Transverse colon (tissue), 4 donors: ENCODE measurements at regions not wholly inside any gene's neighbourhood (a gene's known extent, or its start where the extent isn't known, plus 50 kb on each side); places are given as distances from the start of the nearest gene placed in this dataset.

ENCODE experiments used
- DNase-seq: peaks from one replicate; pipeline ENCODE4 v3.0.0-alpha.2; 2019
- H3K27ac ChIP-seq, 4 donors: fragments of 200-600 bp; sonication (generic); 2 replicates each; pipeline ENCODE4 v1.5.1; 2016 to 2018; ENCODE audit warnings: inconsistent platforms in 4 of 4
- H3K27me3 ChIP-seq: fragments of 200-600 bp; sonication (generic); 2 replicates; pipeline ENCODE4 v1.5.1; 2017; ENCODE audit warnings: inconsistent platforms
- H3K36me3 ChIP-seq, 4 donors: fragments of 200-600 bp; sonication (generic); 2 replicates each; pipeline ENCODE4 v1.5.1; 2017 to 2019; ENCODE audit warnings: inconsistent platforms in 4 of 4
- H3K4me1 ChIP-seq, 4 donors: fragments of 200-600 bp; sonication (generic); 2 replicates each; pipeline ENCODE4 v1.5.1; 2017 to 2020; ENCODE audit warnings: inconsistent platforms in 4 of 4
- H3K4me3 ChIP-seq, 4 donors: fragments of 200-600 bp; sonication (generic); 1 replicate in 1 of 4; 2 replicates in 3 of 4; pipeline versions ENCODE4 v1.5.1 to v1.6.1; 2017 to 2019; ENCODE audit warnings: inconsistent platforms in 4 of 4
- H3K9me3 ChIP-seq, 2 donors: fragments of 200-600 bp; sonication (generic); 2 replicates each; pipeline ENCODE4 v1.5.1; 2017 to 2019; ENCODE audit warnings: inconsistent platforms in 2 of 2
- CTCF ChIP-seq, 5 experiments: fragments of 200-600 bp in 3 of 5; fragments of 450-650 bp in 2 of 5; sonication (generic) in 3 of 5; IDR thresholded peaks; 1 replicate in 2 of 5; 2 replicates in 3 of 5; pipeline ENCODE4 v1.5.1; 2016 to 2017; ENCODE audit warnings: antibody characterized with exemption in 5 of 5, inconsistent platforms in 3 of 5, mild to moderate bottlenecking in 2 of 5, moderate library complexity in 1 of 5
- EP300 ChIP-seq: sonication (generic); formaldehyde crosslinking; IDR thresholded peaks from one replicate; pipeline ENCODE4 v1.6.1; 2017; ENCODE audit warnings: antibody characterized with exemption, low read depth
- POLR2A ChIP-seq: fragments of 450-650 bp; IDR thresholded peaks from one replicate; pipeline ENCODE4 v1.6.1; 2016; ENCODE audit warnings: antibody characterized with exemption, mild to moderate bottlenecking, moderate library complexity
- POLR2AphosphoS5 ChIP-seq, 3 donors: sonication (generic); formaldehyde crosslinking; IDR thresholded peaks; one replicate each; pipeline ENCODE4 v1.6.1; 2016; ENCODE audit warnings: antibody characterized with exemption in 3 of 3
- WGBS, 2 donors: methylation state at CpG; one replicate each; pipeline ENCODE4 v1.1.5; 2018; ENCODE audit warnings: low coverage in 1 of 2; 5-methylcytosine and 5-hydroxymethylcytosine counted together
- in situ Hi-C, 4 donors: fragments of 200-750 bp; cut with MboI; loops; one replicate each; pipeline versions ENCODE4 v1.15.0 to v1.15.1; 2017; ENCODE audit warnings: low sequenced_read_pairs in 3 of 4, low pct_ligation_motif_present in 1 of 4, low pct_unique_long_range_greater_than_20kb in 1 of 4
- intact Hi-C: fragments of 100-400 bp; cut with DNase I; formaldehyde crosslinking; loops from one replicate; pipeline ENCODE4 v1.15.1; 2023; ENCODE audit warnings: low total_unique reads

GRCh38 chr13:64446372-64446771 lies 2783.8 kb downstream of the PCDH9 start:
- no peak for DNase-seq
- WGBS, 2 donors: 40% methylated on average over 2 of the region's 2 CpGs
- Histone ChIP-seq H3K27me3 (no peaks in the 10 kb centered on the region), H3K4me3 (no peak overlapping the region), H3K27ac (no peak overlapping the region), H3K4me1 (no peaks in the 10 kb centered on the region), H3K9me3 (no peaks in the 10 kb centered on the region), H3K36me3 (no peaks in the 10 kb centered on the region)
- TF ChIP-seq POLR2A: no peak
- no peak for TF ChIP-seq EP300
- TF ChIP-seq POLR2AphosphoS5 (IDR thresholded peaks at IDR 0.05): no peak
- intact Hi-C loops (no loop called here), in situ Hi-C loops (no loop called here)

- DNase-seq: no peak
- in situ Hi-C loops: no loop called here
- H3K4me1 ChIP-seq: no peaks in the 10 kb centered on the region
- H3K9me3 ChIP-seq: peaks cover 0 to 4% of the 10 kb centered on the region in 2 donors
- 84 to 91% methylated on average over 1 of the region's 1 CpG for WGBS, 2 donors
- TF ChIP-seq POLR2A (no peak), EP300 (no peak), CTCF (IDR thresholded peaks at IDR 0.05) (no peak), POLR2AphosphoS5 (IDR thresholded peaks at IDR 0.05) (no peak)
- H3K27ac ChIP-seq: no peak overlapping the region
- H3K36me3 ChIP-seq: no peaks in the 10 kb centered on the region
- intact Hi-C loops: no loop called here
- H3K27me3 ChIP-seq: no peaks in the 10 kb centered on the region
- no peak overlapping the region for H3K4me3 ChIP-seq
Observed at GRCh38 chr13:64441740-64442139, 2788.4 kb downstream of the PCDH9 start.

GRCh38 chr13:64438084-64438483 lies 2792.1 kb downstream of the PCDH9 start:
- in situ Hi-C loops: no loop called here
- Histone ChIP-seq H3K27ac (no peak overlapping the region), H3K9me3 (peaks cover 0 to 4% of the 10 kb centered on the region in 2 donors), H3K4me1 (no peaks in the 10 kb centered on the region), H3K27me3 (no peaks in the 10 kb centered on the region), H3K36me3 (no peaks in the 10 kb centered on the region), H3K4me3 (no peak overlapping the region)
- 81 to 82% methylated on average over 2 of the region's 2 CpGs for WGBS, 2 donors
- no peak for TF ChIP-seq POLR2AphosphoS5 (IDR thresholded peaks at IDR 0.05)
- TF ChIP-seq POLR2A: no peak
- TF ChIP-seq CTCF (IDR thresholded peaks at IDR 0.05): no peak
- no peak for TF ChIP-seq EP300
- no peak for DNase-seq
- intact Hi-C loops: no loop called here

- WGBS, 2 donors: 62 to 85% methylated on average over 2 of the region's 2 CpGs
- H3K36me3 ChIP-seq: no peaks in the 10 kb centered on the region
- TF ChIP-seq EP300 (no peak), CTCF (IDR thresholded peaks at IDR 0.05) (no peak), POLR2A (no peak), POLR2AphosphoS5 (IDR thresholded peaks at IDR 0.05) (no peak)
- H3K4me3 ChIP-seq: no peak overlapping the region
- H3K27me3 ChIP-seq: no peaks in the 10 kb centered on the region
- in situ Hi-C loops: no loop called here
- intact Hi-C loops: no loop called here
- H3K27ac ChIP-seq: no peak overlapping the region
- no peaks in the 10 kb centered on the region for H3K9me3 ChIP-seq
- DNase-seq: no peak
- no peaks in the 10 kb centered on the region for H3K4me1 ChIP-seq
Observed at GRCh38 chr13:64429691-64430090, 2800.4 kb downstream of the PCDH9 start.

- no peaks in the 10 kb centered on the region for H3K27me3 ChIP-seq
- H3K4me3 ChIP-seq: no peak overlapping the region
- no peaks in the 10 kb centered on the region for H3K4me1 ChIP-seq
- H3K36me3 ChIP-seq: no peaks in the 10 kb centered on the region
- TF ChIP-seq EP300: no peak
- TF ChIP-seq CTCF (IDR thresholded peaks at IDR 0.05): no peak
- TF ChIP-seq POLR2AphosphoS5 (IDR thresholded peaks at IDR 0.05): no peak
- TF ChIP-seq POLR2A: no peak
- no peak for DNase-seq
- no peak overlapping the region for H3K27ac ChIP-seq
- intact Hi-C loops (no loop called here), in situ Hi-C loops (no loop called here)
- H3K9me3 ChIP-seq: no peaks in the 10 kb centered on the region
Observed at GRCh38 chr13:64428196-64428595, 2801.9 kb downstream of the PCDH9 start.
